Endodermal cell (in vitro differentiated cells): ENCODE measurements at regions not wholly inside any gene's neighbourhood (a gene's known extent, or its start where the extent isn't known, plus 50 kb on each side); places are given as distances from the start of the nearest gene placed in this dataset.

Experiments used
- DNase-seq: peaks from one replicate; pipeline ENCODE4 v3.0.0-alpha.2; 2017
- H3K27ac ChIP-seq: 2 replicates; pipeline ENCODE4 v1.5.1; 2013; ENCODE audit warnings: mild to moderate bottlenecking, low read depth, low read length, moderate library complexity
- H3K27me3 ChIP-seq: 2 replicates; pipeline ENCODE4 v1.6.1; 2013; ENCODE audit warnings: mild to moderate bottlenecking, low read length, moderate library complexity; ENCODE audit not compliant: insufficient read depth, control insufficient read depth, poor library complexity, severe bottlenecking
- H3K36me3 ChIP-seq: 2 replicates; pipeline ENCODE4 v1.7.0; 2013; ENCODE audit warnings: mild to moderate bottlenecking, low read length, moderate library complexity; ENCODE audit not compliant: control insufficient read depth, insufficient read depth
- H3K4me1 ChIP-seq: one replicate; pipeline ENCODE4 v1.7.0; 2013; ENCODE audit warnings: low read length; ENCODE audit not compliant: control insufficient read depth, insufficient read depth
- H3K4me3 ChIP-seq: 2 replicates; pipeline ENCODE4 v1.5.1; 2013; ENCODE audit warnings: mild to moderate bottlenecking, low read length, moderate library complexity
- H3K9ac ChIP-seq: 2 replicates; pipeline ENCODE4 v1.6.1; 2013; ENCODE audit warnings: mild to moderate bottlenecking, low read length, moderate library complexity; ENCODE audit not compliant: poor library complexity, severe bottlenecking; ENCODE audit errors: extremely low read depth
- H3K9me3 ChIP-seq: 2 replicates; pipeline ENCODE4 v1.6.1; 2013; ENCODE audit warnings: mild to moderate bottlenecking, low read length, moderate library complexity; ENCODE audit not compliant: control insufficient read depth
- H3K27ac Mint-ChIP-seq: 2 replicates; pipeline ENCODE4 v1.8.0; 2020; ENCODE audit warnings: mixed read lengths
- H3K27me3 Mint-ChIP-seq: 2 replicates; pipeline ENCODE4 v1.8.0; 2021; ENCODE audit warnings: mild to moderate bottlenecking, mixed read lengths; ENCODE audit not compliant: insufficient read depth
- H3K36me3 Mint-ChIP-seq: 2 replicates; pipeline ENCODE4 v1.8.0; 2020; ENCODE audit warnings: low read depth, mixed read lengths
- H3K4me1 Mint-ChIP-seq: 2 replicates; pipeline ENCODE4 v1.8.0; 2020; ENCODE audit warnings: mixed read lengths
- H3K4me3 Mint-ChIP-seq: 2 replicates; pipeline ENCODE4 v1.8.0; 2020; ENCODE audit warnings: mild to moderate bottlenecking, moderate library complexity, mixed read lengths
- H3K9me3 Mint-ChIP-seq: 2 replicates; pipeline ENCODE4 v1.8.0; 2020; ENCODE audit warnings: mild to moderate bottlenecking, mixed read lengths
- CTCF ChIP-seq: fragments of 200-600 bp; sonication (generic); conservative IDR thresholded peaks from 2 replicates; pipeline ENCODE4 v1.5.0; 2021; ENCODE audit warnings: antibody characterized with exemption, mild to moderate bottlenecking
- WGBS, 2 experiments: methylation state at CpG; one replicate each; pipeline versions ENCODE4 v1.1.5 to v1.1.7; 2013; ENCODE audit warnings: missing lambda C conversion rate in 2 of 2, mixed read lengths in 1 of 2; ENCODE audit not compliant: insufficient coverage in 1 of 2, insufficient read length in 1 of 2; 5-methylcytosine and 5-hydroxymethylcytosine counted together

- Mint-ChIP-seq H3K27ac (no peak overlapping the region), H3K4me1 (no peaks in the 10 kb centered on the region), H3K9me3 (peaks cover 9% of the 10 kb centered on the region), H3K27me3 (no peaks in the 10 kb centered on the region), H3K4me3 (no peak overlapping the region), H3K36me3 (no peaks in the 10 kb centered on the region)
- H3K4me1 ChIP-seq = no peaks in the 10 kb centered on the region
- H3K4me3 ChIP-seq = no peak overlapping the region
- no peaks in the 10 kb centered on the region for H3K27me3 ChIP-seq
- H3K9me3 ChIP-seq = peaks cover 5% of the 10 kb centered on the region
- no peak for TF ChIP-seq CTCF
- no peak overlapping the region for H3K27ac ChIP-seq
- H3K36me3 ChIP-seq = no peaks in the 10 kb centered on the region
- 80% methylated on average over 2 of the region's 2 CpGs; no CpG with 5 or more reads in 1 of the 2 experiments for WGBS, 2 experiments
- no peak overlapping the region for H3K9ac ChIP-seq
- no peak for DNase-seq
These were observed 643.7 kb downstream of the EPM2A start for GRCh38 chr6:145091586-145092142.

- Histone ChIP-seq H3K36me3 (no peaks in the 10 kb centered on the region), H3K9me3 (peaks cover 14% of the 10 kb centered on the region), H3K4me3 (no peak overlapping the region), H3K4me1 (no peaks in the 10 kb centered on the region), H3K27ac (no peak overlapping the region), H3K9ac (no peak overlapping the region), H3K27me3 (no peaks in the 10 kb centered on the region)
- 93 to 96% methylated on average over 3 of the region's 4 CpGs for WGBS, 2 experiments
- Mint-ChIP-seq H3K27me3 (no peaks in the 10 kb centered on the region), H3K9me3 (peaks cover 17% of the 10 kb centered on the region), H3K36me3 (no peaks in the 10 kb centered on the region), H3K4me1 (no peaks in the 10 kb centered on the region), H3K4me3 (no peak overlapping the region), H3K27ac (no peak overlapping the region)
- no peak for DNase-seq
- no peak for TF ChIP-seq CTCF
These were observed 642.8 kb downstream of the EPM2A start for GRCh38 chr6:145092554-145092953.

- no peak for DNase-seq
- peaks cover 4% of the 10 kb centered on the region for H3K36me3 Mint-ChIP-seq
- H3K27ac Mint-ChIP-seq = no peak overlapping the region
- H3K4me1 ChIP-seq = no peaks in the 10 kb centered on the region
- no peaks in the 10 kb centered on the region for H3K27me3 Mint-ChIP-seq
- H3K4me1 Mint-ChIP-seq = no peaks in the 10 kb centered on the region
- H3K9me3 ChIP-seq = peaks cover 20% of the 10 kb centered on the region
- H3K27ac ChIP-seq = no peak overlapping the region
- WGBS, 2 experiments = 97 to 100% methylated on average over 1 to 2 of the region's 2 CpGs
- peaks cover 24% of the 10 kb centered on the region for H3K9me3 Mint-ChIP-seq
- no peak overlapping the region for H3K4me3 ChIP-seq
- no peaks in the 10 kb centered on the region for H3K36me3 ChIP-seq
- no peak overlapping the region for H3K4me3 Mint-ChIP-seq
- TF ChIP-seq CTCF = no peak
- no peaks in the 10 kb centered on the region for H3K27me3 ChIP-seq
- no peak overlapping the region for H3K9ac ChIP-seq
These were observed 642.1 kb downstream of the EPM2A start for GRCh38 chr6:145093226-145093625.
